Ishikawa (cell line): ENCODE measurements at regions not wholly inside any gene's neighbourhood (a gene's known extent, or its start where the extent isn't known, plus 50 kb on each side); places are given as distances from the start of the nearest gene placed in this dataset.

Source experiments
- CEBPB ChIP-seq: IDR thresholded peaks from 2 replicates; pipeline ENCODE4 v1.6.1; 2012
- CREB1 ChIP-seq: IDR thresholded peaks from 2 replicates; pipeline ENCODE4 v1.6.1; 2012; ENCODE audit warnings: low read depth
- EGR1 ChIP-seq: IDR thresholded peaks from 2 replicates; pipeline ENCODE4 v1.6.1; 2012
- EP300 ChIP-seq: IDR thresholded peaks from 2 replicates; pipeline ENCODE4 v1.6.1; 2012; ENCODE audit warnings: borderline replicate concordance
- FOXM1 ChIP-seq: IDR thresholded peaks from 2 replicates; pipeline ENCODE4 v1.6.1; 2012; ENCODE audit warnings: low read depth, borderline replicate concordance
- NFIC ChIP-seq: IDR thresholded peaks from 2 replicates; pipeline ENCODE4 v1.6.1; 2012
- RAD21 ChIP-seq: IDR thresholded peaks from 2 replicates; pipeline ENCODE4 v1.6.1; 2012; ENCODE audit warnings: low read depth
- TAF1 ChIP-seq: IDR thresholded peaks from 2 replicates; pipeline ENCODE4 v1.6.1; 2012; ENCODE audit warnings: low read depth, mild to moderate bottlenecking
- TCF12 ChIP-seq: IDR thresholded peaks from 2 replicates; pipeline ENCODE4 v1.6.1; 2012; ENCODE audit warnings: low read depth
- YY1 ChIP-seq: IDR thresholded peaks from 2 replicates; pipeline ENCODE4 v1.6.1; 2012; ENCODE audit warnings: low read depth
- TF ChIP-seq, protein P1 (sequence below): IDR thresholded peaks from 2 replicates; pipeline ENCODE4 v1.6.1; 2012; ENCODE audit warnings: low read depth, mild to moderate bottlenecking
- TF ChIP-seq, protein P2 (sequence below): IDR thresholded peaks from 2 replicates; pipeline ENCODE4 v1.6.1; 2012
- TF ChIP-seq, protein P3 (sequence below): IDR thresholded peaks from 2 replicates; pipeline ENCODE4 v1.6.1; 2012

DNA sequence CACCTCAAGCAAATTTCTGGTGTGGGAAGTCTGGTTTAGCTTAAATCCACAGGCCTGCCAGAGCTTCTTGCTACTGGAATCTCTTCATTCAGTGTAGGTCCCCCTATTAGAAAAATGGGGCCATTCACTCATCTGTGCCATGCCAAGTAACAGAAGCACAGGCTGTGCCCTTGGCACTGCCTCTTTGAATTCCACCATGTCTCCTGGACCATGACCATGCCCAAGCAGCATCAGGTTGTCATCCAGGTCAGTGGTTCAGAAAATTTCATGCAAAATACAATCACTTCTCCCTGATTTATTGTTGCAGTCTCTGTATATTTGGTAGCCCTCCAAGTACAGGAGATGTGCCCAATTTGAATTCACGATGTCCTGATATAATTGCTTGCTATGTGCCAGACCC, 602.1 kb upstream of the ZNF385D start:
- TF ChIP-seq CREB1, result no peak
- no peak for TF ChIP-seq FOXM1
- TF ChIP-seq, protein P1, sequence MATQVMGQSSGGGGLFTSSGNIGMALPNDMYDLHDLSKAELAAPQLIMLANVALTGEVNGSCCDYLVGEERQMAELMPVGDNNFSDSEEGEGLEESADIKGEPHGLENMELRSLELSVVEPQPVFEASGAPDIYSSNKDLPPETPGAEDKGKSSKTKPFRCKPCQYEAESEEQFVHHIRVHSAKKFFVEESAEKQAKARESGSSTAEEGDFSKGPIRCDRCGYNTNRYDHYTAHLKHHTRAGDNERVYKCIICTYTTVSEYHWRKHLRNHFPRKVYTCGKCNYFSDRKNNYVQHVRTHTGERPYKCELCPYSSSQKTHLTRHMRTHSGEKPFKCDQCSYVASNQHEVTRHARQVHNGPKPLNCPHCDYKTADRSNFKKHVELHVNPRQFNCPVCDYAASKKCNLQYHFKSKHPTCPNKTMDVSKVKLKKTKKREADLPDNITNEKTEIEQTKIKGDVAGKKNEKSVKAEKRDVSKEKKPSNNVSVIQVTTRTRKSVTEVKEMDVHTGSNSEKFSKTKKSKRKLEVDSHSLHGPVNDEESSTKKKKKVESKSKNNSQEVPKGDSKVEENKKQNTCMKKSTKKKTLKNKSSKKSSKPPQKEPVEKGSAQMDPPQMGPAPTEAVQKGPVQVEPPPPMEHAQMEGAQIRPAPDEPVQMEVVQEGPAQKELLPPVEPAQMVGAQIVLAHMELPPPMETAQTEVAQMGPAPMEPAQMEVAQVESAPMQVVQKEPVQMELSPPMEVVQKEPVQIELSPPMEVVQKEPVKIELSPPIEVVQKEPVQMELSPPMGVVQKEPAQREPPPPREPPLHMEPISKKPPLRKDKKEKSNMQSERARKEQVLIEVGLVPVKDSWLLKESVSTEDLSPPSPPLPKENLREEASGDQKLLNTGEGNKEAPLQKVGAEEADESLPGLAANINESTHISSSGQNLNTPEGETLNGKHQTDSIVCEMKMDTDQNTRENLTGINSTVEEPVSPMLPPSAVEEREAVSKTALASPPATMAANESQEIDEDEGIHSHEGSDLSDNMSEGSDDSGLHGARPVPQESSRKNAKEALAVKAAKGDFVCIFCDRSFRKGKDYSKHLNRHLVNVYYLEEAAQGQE, result no peak
- TF ChIP-seq RAD21, result no peak
- TF ChIP-seq NFIC, result no peak
- no peak for TF ChIP-seq YY1
- TF ChIP-seq TCF12, result no peak
- no peak for TF ChIP-seq CEBPB
- TF ChIP-seq EP300, result no peak
- TF ChIP-seq TAF1, result no peak
- TF ChIP-seq, protein P2, sequence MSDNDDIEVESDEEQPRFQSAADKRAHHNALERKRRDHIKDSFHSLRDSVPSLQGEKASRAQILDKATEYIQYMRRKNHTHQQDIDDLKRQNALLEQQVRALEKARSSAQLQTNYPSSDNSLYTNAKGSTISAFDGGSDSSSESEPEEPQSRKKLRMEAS, result no peak
- TF ChIP-seq, protein P3, sequence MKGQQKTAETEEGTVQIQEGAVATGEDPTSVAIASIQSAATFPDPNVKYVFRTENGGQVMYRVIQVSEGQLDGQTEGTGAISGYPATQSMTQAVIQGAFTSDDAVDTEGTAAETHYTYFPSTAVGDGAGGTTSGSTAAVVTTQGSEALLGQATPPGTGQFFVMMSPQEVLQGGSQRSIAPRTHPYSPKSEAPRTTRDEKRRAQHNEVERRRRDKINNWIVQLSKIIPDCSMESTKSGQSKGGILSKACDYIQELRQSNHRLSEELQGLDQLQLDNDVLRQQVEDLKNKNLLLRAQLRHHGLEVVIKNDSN, result no peak
- no peak for TF ChIP-seq EGR1
